Gastroesophageal sphincter (tissue), 4 donors: ENCODE measurements at regions not wholly inside any gene's neighbourhood (a gene's known extent, or its start where the extent isn't known, plus 50 kb on each side); places are given as distances from the start of the nearest gene placed in this dataset.

Experiments used
- ATAC-seq: fragments of 150-250 bp; one replicate; pipeline ENCODE4 v1.9.1; 2016; ENCODE audit warnings: mild to moderate bottlenecking, moderate library complexity
- H3K27ac ChIP-seq, 4 donors: fragments of 200-600 bp; sonication (generic) in 3 of 4; 1 replicate in 3 of 4; 2 replicates in 1 of 4; pipeline ENCODE4 v1.5.1; 2016 to 2019
- H3K27me3 ChIP-seq: fragments of 200-600 bp; sonication (generic); one replicate; pipeline ENCODE4 v1.5.1; 2019
- H3K36me3 ChIP-seq, 2 donors: fragments of 200-600 bp; sonication (generic); one replicate each; pipeline ENCODE4 v1.5.1; 2019; ENCODE audit warnings: control low read depth in 1 of 2
- H3K4me1 ChIP-seq, 3 donors: fragments of 200-600 bp; sonication (generic); 1 replicate in 2 of 3; 2 replicates in 1 of 3; pipeline ENCODE4 v1.5.1; 2016 to 2019; ENCODE audit warnings: control low read depth in 2 of 3
- H3K4me3 ChIP-seq, 2 donors: fragments of 200-600 bp; sonication (generic); one replicate each; pipeline ENCODE4 v1.5.1; 2019; ENCODE audit warnings: mild to moderate bottlenecking in 1 of 2, moderate library complexity in 1 of 2
- H3K9me3 ChIP-seq, 3 donors: fragments of 200-600 bp; sonication (generic); one replicate each; pipeline ENCODE4 v1.5.1; 2017 to 2019; ENCODE audit warnings: control low read depth in 2 of 3
- EP300 ChIP-seq: sonication (generic); formaldehyde crosslinking; IDR thresholded peaks from one replicate; pipeline ENCODE4 v1.6.1; 2017; ENCODE audit warnings: antibody characterized with exemption, mild to moderate bottlenecking
- POLR2A ChIP-seq, 2 donors: fragments of 450-650 bp; IDR thresholded peaks; one replicate each; pipeline ENCODE4 v1.6.1; 2017; ENCODE audit warnings: antibody characterized with exemption in 2 of 2, mild to moderate bottlenecking in 2 of 2, moderate library complexity in 1 of 2
- POLR2AphosphoS5 ChIP-seq: sonication (generic); formaldehyde crosslinking; IDR thresholded peaks from one replicate; pipeline ENCODE4 v1.6.1; 2017; ENCODE audit warnings: antibody characterized with exemption
- WGBS, 2 donors: methylation state at CpG; one replicate each; pipeline ENCODE4 v1.1.5; 2018; ENCODE audit warnings: low coverage in 1 of 2; 5-methylcytosine and 5-hydroxymethylcytosine counted together
- TF ChIP-seq, protein P1 (sequence below), 4 experiments: fragments of 200-600 bp in 2 of 4; fragments of 450-650 bp in 2 of 4; sonication (generic) in 1 of 4; IDR thresholded peaks; one replicate each; pipeline ENCODE4 v1.5.1; 2017 to 2019; ENCODE audit warnings: antibody characterized with exemption in 4 of 4, mild to moderate bottlenecking in 2 of 4, moderate library complexity in 2 of 4

DNA sequence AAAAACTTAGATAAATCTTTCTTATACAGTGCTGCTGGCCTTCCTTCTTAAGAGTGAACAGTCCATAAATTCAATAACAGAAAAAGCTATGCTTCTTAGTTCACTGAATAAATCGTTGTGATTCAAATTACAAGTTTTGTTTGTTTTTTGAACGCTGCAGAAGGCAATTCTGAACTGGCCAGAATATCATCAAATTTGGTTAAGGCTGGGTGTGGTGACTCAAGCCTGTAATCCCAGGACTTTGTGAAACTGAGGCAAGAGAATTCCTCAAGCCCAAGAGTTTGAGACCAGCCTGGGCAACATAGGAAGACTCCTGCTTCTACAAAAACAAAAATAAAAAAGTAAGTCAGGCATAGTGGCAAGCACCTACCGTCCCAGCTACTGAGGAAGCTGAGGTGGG is 111.2 kb upstream of the SLC39A10 start:
- ATAC-seq, result no peak
- H3K4me1 ChIP-seq, result no peaks in the 10 kb centered on the region
- TF ChIP-seq, protein P1, sequence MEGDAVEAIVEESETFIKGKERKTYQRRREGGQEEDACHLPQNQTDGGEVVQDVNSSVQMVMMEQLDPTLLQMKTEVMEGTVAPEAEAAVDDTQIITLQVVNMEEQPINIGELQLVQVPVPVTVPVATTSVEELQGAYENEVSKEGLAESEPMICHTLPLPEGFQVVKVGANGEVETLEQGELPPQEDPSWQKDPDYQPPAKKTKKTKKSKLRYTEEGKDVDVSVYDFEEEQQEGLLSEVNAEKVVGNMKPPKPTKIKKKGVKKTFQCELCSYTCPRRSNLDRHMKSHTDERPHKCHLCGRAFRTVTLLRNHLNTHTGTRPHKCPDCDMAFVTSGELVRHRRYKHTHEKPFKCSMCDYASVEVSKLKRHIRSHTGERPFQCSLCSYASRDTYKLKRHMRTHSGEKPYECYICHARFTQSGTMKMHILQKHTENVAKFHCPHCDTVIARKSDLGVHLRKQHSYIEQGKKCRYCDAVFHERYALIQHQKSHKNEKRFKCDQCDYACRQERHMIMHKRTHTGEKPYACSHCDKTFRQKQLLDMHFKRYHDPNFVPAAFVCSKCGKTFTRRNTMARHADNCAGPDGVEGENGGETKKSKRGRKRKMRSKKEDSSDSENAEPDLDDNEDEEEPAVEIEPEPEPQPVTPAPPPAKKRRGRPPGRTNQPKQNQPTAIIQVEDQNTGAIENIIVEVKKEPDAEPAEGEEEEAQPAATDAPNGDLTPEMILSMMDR (IDR thresholded peaks at IDR 0.05), result no peak
- no peak for TF ChIP-seq POLR2A (IDR thresholded peaks at IDR 0.05)
- no peak for TF ChIP-seq POLR2AphosphoS5
- no peak for TF ChIP-seq EP300
- H3K4me3 ChIP-seq, result no peak overlapping the region
- H3K27ac ChIP-seq, result no peak overlapping the region
- H3K9me3 ChIP-seq, result peaks cover 0 to 21% (median 0%) of the 10 kb centered on the region in 3 donors
- no peaks in the 10 kb centered on the region for H3K27me3 ChIP-seq
- H3K36me3 ChIP-seq, result no peaks in the 10 kb centered on the region
- WGBS, 2 donors, result 78 to 82% methylated on average over 2 of the region's 3 CpGs

DNA sequence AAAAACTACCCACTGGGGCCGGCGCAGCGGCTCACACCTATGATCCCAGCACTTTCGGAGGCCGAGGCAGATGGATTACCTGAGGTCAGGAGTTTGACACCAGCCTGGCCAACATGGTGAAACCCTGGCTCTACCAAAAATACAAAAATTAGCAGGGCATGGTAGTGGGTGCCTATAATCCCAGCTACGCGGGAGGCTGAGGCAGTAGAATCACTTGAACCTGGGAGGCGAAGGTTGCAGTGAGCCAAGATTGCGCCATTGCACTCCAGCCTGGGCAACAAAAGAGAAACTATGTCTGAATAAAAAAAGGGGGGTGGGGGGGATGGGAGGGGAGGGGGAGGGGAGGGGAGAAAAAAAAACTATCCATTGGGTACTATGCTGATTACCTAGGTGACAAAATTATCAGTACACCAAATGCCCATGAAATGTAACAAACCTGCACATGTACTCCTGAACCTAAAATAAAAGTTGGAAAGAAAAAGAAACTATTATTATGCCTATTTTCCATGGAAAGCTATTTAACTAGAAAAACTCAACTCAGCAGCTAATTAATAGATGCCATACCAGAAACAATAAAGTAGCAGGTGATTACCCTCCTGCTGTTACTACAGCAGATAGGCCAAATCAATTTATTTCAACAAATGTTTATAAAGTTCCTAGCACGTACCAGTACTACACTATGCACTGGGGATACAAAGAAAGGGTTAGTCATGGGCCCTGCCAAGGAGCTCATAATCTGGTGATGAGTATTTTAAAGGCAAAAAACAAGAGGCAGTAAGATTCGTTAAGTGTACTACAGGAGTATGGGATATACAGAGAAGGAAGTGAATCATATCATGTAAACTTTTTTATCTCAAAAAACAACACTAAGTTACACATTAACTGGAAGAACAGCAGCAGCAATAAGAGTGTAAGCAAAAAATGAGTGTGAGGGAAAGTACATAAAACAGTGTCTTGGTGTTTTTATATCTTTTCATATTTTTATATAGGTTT is 112.8 kb upstream of the SLC39A10 start:
- Histone ChIP-seq H3K4me1 (no peaks in the 10 kb centered on the region), H3K36me3 (no peaks in the 10 kb centered on the region), H3K9me3 (peaks cover 0 to 21% (median 0%) of the 10 kb centered on the region in 3 donors), H3K27ac (no peak overlapping the region), H3K27me3 (no peaks in the 10 kb centered on the region), H3K4me3 (no peak overlapping the region)
- WGBS, 2 donors, result 81 to 90% methylated on average over 7 to 11 of the region's 11 CpGs
- TF ChIP-seq, protein P1 (IDR thresholded peaks at IDR 0.05), result no peak
- no peak for TF ChIP-seq POLR2AphosphoS5
- TF ChIP-seq POLR2A (IDR thresholded peaks at IDR 0.05), result no peak
- TF ChIP-seq EP300, result no peak
- no peak for ATAC-seq

DNA sequence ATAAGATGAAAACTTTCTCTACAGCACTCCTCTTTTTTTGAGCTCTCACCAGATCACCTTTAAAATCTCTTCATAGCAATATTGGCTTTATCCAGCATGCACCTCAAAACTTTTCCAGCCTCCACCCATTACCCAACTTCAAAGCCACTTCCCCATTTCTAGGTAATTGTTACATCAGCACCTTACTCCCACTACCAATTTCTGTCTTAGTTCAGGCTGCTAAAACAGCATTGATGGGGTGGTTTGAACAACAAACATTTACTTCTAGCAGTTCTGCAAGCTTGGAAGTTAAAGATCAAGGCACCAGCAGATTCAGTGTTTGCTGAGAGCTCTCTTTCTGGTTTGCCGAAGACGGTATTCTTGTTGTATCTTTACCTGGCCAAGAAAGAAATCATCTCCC is 114.0 kb upstream of the SLC39A10 start:
- 94 to 100% methylated on average over 2 of the region's 2 CpGs for WGBS, 2 donors
- TF ChIP-seq POLR2AphosphoS5, result no peak
- TF ChIP-seq POLR2A (IDR thresholded peaks at IDR 0.05), result no peak
- TF ChIP-seq, protein P1 (IDR thresholded peaks at IDR 0.05), result no peak
- TF ChIP-seq EP300, result no peak

GRCh38 chr2:195542067-195542466 is 115.0 kb upstream of the SLC39A10 start:
- H3K9me3 ChIP-seq, result peaks cover 0 to under 1% (median 0%) of the 10 kb centered on the region in 3 donors
- WGBS, 2 donors, result 74 to 76% methylated on average over 4 of the region's 4 CpGs
- H3K27ac ChIP-seq, result no peak overlapping the region
- TF ChIP-seq POLR2AphosphoS5 (no peak), POLR2A (IDR thresholded peaks at IDR 0.05) (no peak), EP300 (no peak)
- TF ChIP-seq, protein P1 (IDR thresholded peaks at IDR 0.05), result no peak
- H3K36me3 ChIP-seq, result no peaks in the 10 kb centered on the region
- no peaks in the 10 kb centered on the region for H3K27me3 ChIP-seq
- H3K4me3 ChIP-seq, result no peak overlapping the region
- ATAC-seq, result no peak
- H3K4me1 ChIP-seq, result no peaks in the 10 kb centered on the region

More for the DNA sequence above, 114.0 kb upstream of the SLC39A10 start:
- Histone ChIP-seq H3K27me3 (no peaks in the 10 kb centered on the region), H3K4me1 (no peaks in the 10 kb centered on the region), H3K36me3 (no peaks in the 10 kb centered on the region), H3K9me3 (peaks cover 0 to 10% (median 0%) of the 10 kb centered on the region in 3 donors), H3K4me3 (no peak overlapping the region), H3K27ac (no peak overlapping the region)
- no peak for ATAC-seq
